HCT116 (cell line): ENCODE measurements at regions not wholly inside any gene's neighbourhood (a gene's known extent, or its start where the extent isn't known, plus 50 kb on each side); places are given as distances from the start of the nearest gene placed in this dataset.

Experiments
- ATAC-seq: fragments of 200-7000 bp; cut with Tn5 transposase; 2 replicates; pipeline ENCODE4 v1.9.1; 2020; ENCODE audit warnings: mild to moderate bottlenecking, moderate library complexity
- BruUV-seq: library from RNA; stranded (reverse); fragments of 400-500 nt; replicated peaks from 2 replicates; lab custom pipeline; 2021; lab: Mats Ljungman, UMichigan
- CTCF ChIA-PET: fragments of 300-600 bp; sonication (Branson Sonifier 250); formaldehyde crosslinking; loops from one replicate; lab custom pipeline; 2021; ENCODE audit warnings: antibody characterized with exemption; lab: Charles Lee
- POLR2A ChIA-PET: fragments of 300-600, 350-600 bp; sonication (Branson Sonifier 250); formaldehyde crosslinking; loops from one replicate; lab custom pipeline; 2021; ENCODE audit warnings: antibody characterized with exemption; lab: Charles Lee
- RAD21 ChIA-PET, 2 experiments: fragments of 300-600 bp; sonication (Branson Sonifier 250); formaldehyde crosslinking; loops; one replicate each; lab custom pipeline; 2023; ENCODE audit warnings: low total read pairs in 2 of 2; ENCODE audit not compliant: uncharacterized antibody in 2 of 2, unreplicated experiment in 2 of 2, low non-redundant PET in 1 of 2; lab: Charles Lee
- DNase-seq: peaks from one replicate; pipeline ENCODE4 v3.0.0-alpha.2; 2010; ENCODE audit warnings: low read depth, low spot score
- H2AFZ ChIP-seq: fragments of 200-600 bp; shearing (Covaris generic), sonication (generic); 2 replicates; pipeline ENCODE4 v1.6.1; 2017; ENCODE audit warnings: low read depth, mixed run types, mixed read lengths, antibody characterized with exemption, low read length; ENCODE audit not compliant: poor library complexity, severe bottlenecking
- H3K27ac ChIP-seq: 2 replicates; pipeline ENCODE4 v1.5.1; 2012; ENCODE audit warnings: low read depth, low read length
- H3K27me3 ChIP-seq: fragments of 200-600 bp; sonication (generic); 2 replicates; pipeline ENCODE4 v1.6.1; 2016; ENCODE audit warnings: mixed run types, low read length, mixed read lengths; ENCODE audit not compliant: insufficient read depth
- H3K36me3 ChIP-seq, 2 experiments: fragments of 200-500 bp in 1 of 2; fragments of 200-600 bp in 1 of 2; sonication (Bioruptor generic) in 1 of 2; sonication (generic) in 1 of 2; 2 replicates each; pipeline versions ENCODE4 v1.5.1 to v1.6.1; 2014 to 2016; ENCODE audit warnings: low read length in 2 of 2, inconsistent platforms in 1 of 2, mixed read lengths in 1 of 2, mixed run types in 1 of 2; ENCODE audit not compliant: insufficient read depth in 2 of 2, control insufficient read depth in 1 of 2
- H3K4me1 ChIP-seq, 2 experiments: fragments of 200-600 bp in 1 of 2; sonication (generic) in 1 of 2; 2 replicates each; pipeline versions ENCODE4 v1.5.1 to v1.6.1; 2012 to 2017; ENCODE audit warnings: low read length in 2 of 2, inconsistent platforms in 1 of 2, mild to moderate bottlenecking in 1 of 2, mixed read lengths in 1 of 2, mixed run types in 1 of 2, moderate library complexity in 1 of 2; ENCODE audit not compliant: insufficient read depth in 2 of 2, control insufficient read depth in 1 of 2
- H3K4me2 ChIP-seq: fragments of 200-600 bp; sonication (generic); 2 replicates; pipeline ENCODE4 v1.6.1; 2017; ENCODE audit warnings: mixed run types, low read length, mixed read lengths
- H3K4me3 ChIP-seq, 2 experiments: fragments of 200-600 bp in 1 of 2; sonication (generic) in 1 of 2; replicated peaks in 1 of 2; 2 replicates each; pipeline ENCODE4 v1.5.1; 2011 to 2016; ENCODE audit warnings: low read length in 2 of 2, control low read depth in 1 of 2, low read depth in 1 of 2, mild to moderate bottlenecking in 1 of 2, mixed read lengths in 1 of 2, mixed run types in 1 of 2
- H3K79me2 ChIP-seq: fragments of 200-600 bp; sonication (generic); 2 replicates; pipeline ENCODE4 v1.6.1; 2017; ENCODE audit warnings: mild to moderate bottlenecking, mixed run types, low read length, moderate library complexity, mixed read lengths; ENCODE audit not compliant: insufficient read depth
- H3K9ac ChIP-seq: fragments of 200-600 bp; sonication (generic); 2 replicates; pipeline ENCODE4 v1.6.1; 2016; ENCODE audit warnings: low read length, mixed read lengths
- H3K9me2 ChIP-seq: fragments of 200-600 bp; sonication (generic), shearing (Covaris generic); 2 replicates; pipeline ENCODE4 v1.6.1; 2017; ENCODE audit warnings: mixed run types, mild to moderate bottlenecking, moderate library complexity; ENCODE audit not compliant: insufficient read depth
- H3K9me3 ChIP-seq, 2 experiments: fragments of 200-500 bp in 1 of 2; fragments of 200-600 bp in 1 of 2; sonication (Bioruptor generic) in 1 of 2; sonication (generic) in 1 of 2; 2 replicates each; pipeline ENCODE4 v1.6.1; 2014 to 2017; ENCODE audit warnings: low read length in 2 of 2, mixed read lengths in 2 of 2, inconsistent platforms in 1 of 2, low read depth in 1 of 2, mild to moderate bottlenecking in 1 of 2, mixed run types in 1 of 2, moderate library complexity in 1 of 2; ENCODE audit not compliant: control insufficient read depth in 1 of 2, insufficient read depth in 1 of 2
- H4K20me1 ChIP-seq: fragments of 200-600 bp; sonication (generic), shearing (Covaris generic); 2 replicates; pipeline ENCODE4 v1.6.1; 2017; ENCODE audit warnings: mixed run types, mild to moderate bottlenecking, moderate library complexity; ENCODE audit not compliant: insufficient read depth
- CTCF ChIP-seq, 3 experiments: fragments of 200-600 bp in 1 of 3; sonication (generic) in 1 of 3; IDR thresholded peaks in 2 of 3; conservative IDR thresholded peaks in 1 of 3; 2 replicates each; pipeline ENCODE4 v1.5.1; 2012 to 2017; ENCODE audit warnings: low read depth in 2 of 3, low read length in 2 of 3, antibody characterized with exemption in 1 of 3, borderline replicate concordance in 1 of 3, control low read depth in 1 of 3, mild to moderate bottlenecking in 1 of 3, mixed read lengths in 1 of 3, mixed run types in 1 of 3, moderate library complexity in 1 of 3; ENCODE audit not compliant: insufficient read depth in 1 of 3
- EZH2phosphoT487 ChIP-seq: fragments of 200-600 bp; IDR thresholded peaks from 2 replicates; pipeline ENCODE4 v1.6.1; 2018; ENCODE audit warnings: antibody characterized with exemption, borderline replicate concordance
- FOSL1 ChIP-seq: IDR thresholded peaks from 2 replicates; pipeline ENCODE4 v1.6.1; 2012; ENCODE audit warnings: low read depth
- JUND ChIP-seq: IDR thresholded peaks from 2 replicates; pipeline ENCODE4 v1.6.1; 2012
- POLR2A ChIP-seq: IDR thresholded peaks from 2 replicates; pipeline ENCODE4 v1.7.0; 2011; ENCODE audit warnings: borderline replicate concordance; ENCODE audit not compliant: insufficient read depth, insufficient read length; ENCODE audit errors: extremely low read depth
- SP1 ChIP-seq: IDR thresholded peaks from 2 replicates; pipeline ENCODE4 v1.6.1; 2012; ENCODE audit warnings: low read depth
- SRF ChIP-seq: IDR thresholded peaks from 2 replicates; pipeline ENCODE4 v1.6.1; 2012; ENCODE audit warnings: low read depth
- TCF7L2 ChIP-seq: IDR thresholded peaks from 2 replicates; pipeline ENCODE4 v1.7.0; 2011; ENCODE audit warnings: borderline replicate concordance, inconsistent platforms; ENCODE audit not compliant: insufficient read depth, insufficient read length; ENCODE audit errors: extremely low read depth
- YY1 ChIP-seq: IDR thresholded peaks from 2 replicates; pipeline ENCODE4 v1.6.1; 2011; ENCODE audit warnings: low read length, low read depth, moderate library complexity, mild to moderate bottlenecking; ENCODE audit not compliant: insufficient replicate concordance; ENCODE audit errors: extremely low read depth
- ZNF274 ChIP-seq: fragments of 200-500 bp; sonication (Bioruptor generic); IDR thresholded peaks from 2 replicates; pipeline ENCODE4 v1.6.1; 2014; ENCODE audit warnings: mild to moderate bottlenecking, low read depth, low read length, inconsistent platforms
- intact Hi-C: fragments of 100-400 bp; cut with micrococcal nuclease; formaldehyde crosslinking; loops from 2 replicates; pipeline ENCODE4 v1.10.0; 2022
- TF ChIP-seq, protein P1 (sequence below): IDR thresholded peaks from 2 replicates; pipeline ENCODE4 v1.6.1; 2012

- Histone ChIP-seq H3K4me1 (no peaks in the 10 kb centered on the region), H3K9me3 (no peaks in the 10 kb centered on the region), H3K9me2 (no peaks in the 10 kb centered on the region), H3K9ac (no peak overlapping the region), H3K4me3 (no peak overlapping the region), H2AFZ (no peak overlapping the region), H4K20me1 (no peaks in the 10 kb centered on the region), H3K79me2 (no peaks in the 10 kb centered on the region), H3K27me3 (no peaks in the 10 kb centered on the region), H3K36me3 (no peaks in the 10 kb centered on the region), H3K4me2 (no peak overlapping the region), H3K27ac (no peak overlapping the region)
- ChIA-PET RAD21 (no interaction called here), CTCF (no interaction called here), POLR2A (no interaction called here)
- no TSS peak for BruUV-seq
- no peak for ATAC-seq
- intact Hi-C loops = no loop called here
- TF ChIP-seq YY1 = no peak
- TF ChIP-seq SRF = no peak
- TF ChIP-seq ZNF274 = no peak
- TF ChIP-seq FOSL1 = no peak
- no peak for TF ChIP-seq TCF7L2
- TF ChIP-seq SP1 = no peak
- TF ChIP-seq, protein P1, sequence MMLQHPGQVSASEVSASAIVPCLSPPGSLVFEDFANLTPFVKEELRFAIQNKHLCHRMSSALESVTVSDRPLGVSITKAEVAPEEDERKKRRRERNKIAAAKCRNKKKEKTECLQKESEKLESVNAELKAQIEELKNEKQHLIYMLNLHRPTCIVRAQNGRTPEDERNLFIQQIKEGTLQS = no peak
- TF ChIP-seq POLR2A = no peak
- no peak for TF ChIP-seq JUND
- no peak for TF ChIP-seq EZH2phosphoT487
- TF ChIP-seq CTCF (IDR thresholded peaks at IDR 0.05 in 2 of 3, conservative IDR thresholded peaks at IDR 0.05 in 1 of 3; ENCODE audit: borderline replicate concordance in 1 of 3, insufficient read depth in 1 of 3, low read depth in 2 of 3, low read length in 2 of 3) = no peak
- DNase-seq = no peak
Measured at GRCh38 chr12:90619943-90620342, 335.0 kb downstream of the CCER1 start.
